Nephron progenitor cell (in vitro differentiated cells): ENCODE measurements at regions not wholly inside any gene's neighbourhood (a gene's known extent, or its start where the extent isn't known, plus 50 kb on each side); places are given as distances from the start of the nearest gene placed in this dataset.
"Not testable (repeated sequence)": the region's sequence is repeated elsewhere in the genome, so short reads cannot be mapped to it uniquely, and the experiment has no call there.

Experiments used
- DNase-seq: peaks from one replicate; pipeline ENCODE4 v3.0.0; 2021
- H3K27ac Mint-ChIP-seq: 2 replicates; pipeline ENCODE4 v1.8.0; 2021; ENCODE audit warnings: mild to moderate bottlenecking, moderate library complexity, mixed read lengths
- H3K27me3 Mint-ChIP-seq: 2 replicates; pipeline ENCODE4 v1.8.0; 2021; ENCODE audit warnings: mild to moderate bottlenecking, low read depth, mixed read lengths; ENCODE audit not compliant: poor library complexity
- H3K36me3 Mint-ChIP-seq: 2 replicates; pipeline ENCODE4 v1.8.0; 2021; ENCODE audit warnings: low read depth, mixed read lengths
- H3K4me1 Mint-ChIP-seq: 2 replicates; pipeline ENCODE4 v1.8.0; 2021; ENCODE audit warnings: mixed read lengths
- H3K4me3 Mint-ChIP-seq: 2 replicates; pipeline ENCODE4 v1.8.0; 2021; ENCODE audit warnings: mild to moderate bottlenecking, moderate library complexity, mixed read lengths
- H3K9me3 Mint-ChIP-seq: 2 replicates; pipeline ENCODE4 v1.8.0; 2021; ENCODE audit warnings: mild to moderate bottlenecking, moderate library complexity, mixed read lengths
- CTCF ChIP-seq: fragments of 200-600 bp; sonication (generic); IDR thresholded peaks from 2 replicates; pipeline ENCODE4 v1.5.0; 2021; ENCODE audit warnings: antibody characterized with exemption

- Mint-ChIP-seq H3K9me3 (no peaks in the 10 kb centered on the region), H3K4me3 (peak overlapping the region; percentile 86), H3K27me3 (peaks cover 46% of the 10 kb centered on the region), H3K27ac (no peak overlapping the region), H3K36me3 (no peaks in the 10 kb centered on the region), H3K4me1 (peaks cover 19% of the 10 kb centered on the region)
- no peak for TF ChIP-seq CTCF
- DNase-seq: peak; percentile 47
Observed at GRCh38 chr6:166253778-166254204, 54.4 kb downstream of the PRR18 start.

- Mint-ChIP-seq H3K27ac (no peak overlapping the region), H3K36me3 (no peaks in the 10 kb centered on the region), H3K4me1 (peaks cover 14% of the 10 kb centered on the region), H3K4me3 (peak overlapping the region; percentile 86), H3K9me3 (no peaks in the 10 kb centered on the region), H3K27me3 (peaks cover 46% of the 10 kb centered on the region)
- DNase-seq: peak; percentile 67
- TF ChIP-seq CTCF: no peak
Observed at GRCh38 chr6:166253281-166253681, 54.9 kb downstream of the PRR18 start.

- Mint-ChIP-seq H3K27me3 (peaks cover 45% of the 10 kb centered on the region), H3K4me1 (peaks cover 7% of the 10 kb centered on the region), H3K27ac (no peak overlapping the region), H3K4me3 (no peak overlapping the region), H3K36me3 (no peaks in the 10 kb centered on the region), H3K9me3 (no peaks in the 10 kb centered on the region)
- DNase-seq: no peak
- TF ChIP-seq CTCF: no peak
Observed at GRCh38 chr6:166252601-166253000, 55.6 kb downstream of the PRR18 start.

- no peak for DNase-seq
- no peaks in the 10 kb centered on the region for H3K36me3 Mint-ChIP-seq
- H3K4me3 Mint-ChIP-seq: peak overlapping the region; percentile 59
- H3K27ac Mint-ChIP-seq: no peak overlapping the region
- H3K27me3 Mint-ChIP-seq: peaks cover 41% of the 10 kb centered on the region
- peaks cover 6% of the 10 kb centered on the region for H3K4me1 Mint-ChIP-seq
- TF ChIP-seq CTCF: no peak
- H3K9me3 Mint-ChIP-seq: no peaks in the 10 kb centered on the region
Observed at GRCh38 chr6:166251655-166252054, 56.5 kb downstream of the PRR18 start.

- Mint-ChIP-seq H3K27ac (no peak overlapping the region), H3K27me3 (peaks cover 41% of the 10 kb centered on the region), H3K9me3 (no peaks in the 10 kb centered on the region), H3K36me3 (no peaks in the 10 kb centered on the region), H3K4me3 (no peak overlapping the region), H3K4me1 (peaks cover 6% of the 10 kb centered on the region)
- no peak for DNase-seq
- no peak for TF ChIP-seq CTCF
Observed at GRCh38 chr6:166251211-166251610, 57.0 kb downstream of the PRR18 start.

- H3K4me3 Mint-ChIP-seq, DNase-seq, H3K9me3 Mint-ChIP-seq, H3K36me3 Mint-ChIP-seq, H3K27ac Mint-ChIP-seq: not testable (repeated sequence)
- Mint-ChIP-seq H3K4me1 (peaks cover 15% of the 10 kb centered on the region), H3K27me3 (peaks cover 33% of the 10 kb centered on the region)
Observed at GRCh38 chr6:166249061-166249785, 59.0 kb downstream of the PRR18 start.
